Loucy (cell line): ENCODE measurements at regions not wholly inside any gene's neighbourhood (a gene's known extent, or its start where the extent isn't known, plus 50 kb on each side); places are given as distances from the start of the nearest gene placed in this dataset.
"Not testable (repeated sequence)": the region's sequence is repeated elsewhere in the genome, so short reads cannot be mapped to it uniquely, and the experiment has no call there.

Source experiments
- H2AFZ ChIP-seq: fragments of 200-600 bp; sonication (generic); 2 replicates; pipeline ENCODE4 v1.6.0; 2016; ENCODE audit warnings: antibody characterized with exemption, mild to moderate bottlenecking, low read length, moderate library complexity
- H3F3A ChIP-seq: fragments of 200-600 bp; 2 replicates; pipeline ENCODE4 v1.6.0; 2016; ENCODE audit warnings: antibody characterized with exemption, low read depth, mild to moderate bottlenecking
- H3K27me3 ChIP-seq: fragments of 200-600 bp; sonication (generic); 2 replicates; pipeline ENCODE4 v1.6.1; 2014; ENCODE audit warnings: low read length, mild to moderate bottlenecking; ENCODE audit not compliant: insufficient read depth, poor library complexity, severe bottlenecking
- H3K36me3 ChIP-seq: fragments of 200-600 bp; sonication (generic); 2 replicates; pipeline ENCODE4 v1.6.1; 2016; ENCODE audit warnings: low read length; ENCODE audit not compliant: insufficient read depth
- H3K4me1 ChIP-seq: fragments of 200-600 bp; sonication (generic); 2 replicates; pipeline ENCODE4 v1.5.1; 2014; ENCODE audit warnings: low read length, mild to moderate bottlenecking; ENCODE audit not compliant: insufficient read depth, poor library complexity, severe bottlenecking
- H3K4me2 ChIP-seq: fragments of 200-600 bp; sonication (generic); 2 replicates; pipeline ENCODE4 v1.6.0; 2014; ENCODE audit warnings: antibody characterized with exemption, low read length, low read depth, mild to moderate bottlenecking; ENCODE audit not compliant: poor library complexity, severe bottlenecking
- H3K4me3 ChIP-seq: fragments of 200-600 bp; sonication (generic); 2 replicates; pipeline ENCODE4 v1.5.1; 2014; ENCODE audit warnings: low read length, mild to moderate bottlenecking, mixed read lengths; ENCODE audit not compliant: poor library complexity, severe bottlenecking
- H3K79me2 ChIP-seq: fragments of 200-600 bp; sonication (generic); 2 replicates; pipeline ENCODE4 v1.6.1; 2014; ENCODE audit warnings: low read length; ENCODE audit not compliant: insufficient read depth
- H3K9ac ChIP-seq: fragments of 200-600 bp; sonication (generic); 2 replicates; pipeline ENCODE4 v1.6.0; 2014; ENCODE audit warnings: mild to moderate bottlenecking, low read depth, low read length, moderate library complexity; ENCODE audit not compliant: poor library complexity, severe bottlenecking
- H3K9me2 ChIP-seq: fragments of 200-600 bp; sonication (generic); replicated peaks from 2 replicates; pipeline ENCODE4 v1.6.1; 2016; ENCODE audit warnings: low read depth, low read length, mixed read lengths
- H3K9me3 ChIP-seq: fragments of 200-600 bp; sonication (generic); 2 replicates; pipeline ENCODE4 v1.6.1; 2014; ENCODE audit warnings: mild to moderate bottlenecking, antibody characterized with exemption, low read length, low read depth; ENCODE audit not compliant: insufficient read depth
- H4K20me1 ChIP-seq: fragments of 200-600 bp; sonication (generic); 2 replicates; pipeline ENCODE4 v1.6.0; 2014; ENCODE audit warnings: antibody characterized with exemption, low read length, mild to moderate bottlenecking; ENCODE audit not compliant: insufficient read depth, poor library complexity, severe bottlenecking
- EZH2phosphoT487 ChIP-seq: fragments of 200-600 bp; IDR thresholded peaks from 2 replicates; pipeline ENCODE4 v1.6.1; 2018; ENCODE audit warnings: antibody characterized with exemption, mild to moderate bottlenecking, moderate library complexity, borderline replicate concordance
- TF ChIP-seq, protein P1 (sequence below): fragments of 200-600 bp; sonication (generic); conservative IDR thresholded peaks from 2 replicates; pipeline ENCODE4 v1.5.1; 2014; ENCODE audit warnings: mild to moderate bottlenecking, antibody characterized with exemption, low read length

- Histone ChIP-seq H3K79me2 (no peaks in the 10 kb centered on the region), H3K4me2 (no peak overlapping the region), H3F3A (no peaks in the 10 kb centered on the region), H3K9ac (no peak overlapping the region), H3K9me2 (no peaks in the 10 kb centered on the region), H3K4me3 (no peak overlapping the region), H2AFZ (no peak overlapping the region), H3K36me3 (no peaks in the 10 kb centered on the region), H3K9me3 (no peaks in the 10 kb centered on the region), H3K4me1 (no peaks in the 10 kb centered on the region), H4K20me1 (no peaks in the 10 kb centered on the region), H3K27me3 (no peaks in the 10 kb centered on the region)
- no peak for TF ChIP-seq EZH2phosphoT487
- TF ChIP-seq, protein P1, sequence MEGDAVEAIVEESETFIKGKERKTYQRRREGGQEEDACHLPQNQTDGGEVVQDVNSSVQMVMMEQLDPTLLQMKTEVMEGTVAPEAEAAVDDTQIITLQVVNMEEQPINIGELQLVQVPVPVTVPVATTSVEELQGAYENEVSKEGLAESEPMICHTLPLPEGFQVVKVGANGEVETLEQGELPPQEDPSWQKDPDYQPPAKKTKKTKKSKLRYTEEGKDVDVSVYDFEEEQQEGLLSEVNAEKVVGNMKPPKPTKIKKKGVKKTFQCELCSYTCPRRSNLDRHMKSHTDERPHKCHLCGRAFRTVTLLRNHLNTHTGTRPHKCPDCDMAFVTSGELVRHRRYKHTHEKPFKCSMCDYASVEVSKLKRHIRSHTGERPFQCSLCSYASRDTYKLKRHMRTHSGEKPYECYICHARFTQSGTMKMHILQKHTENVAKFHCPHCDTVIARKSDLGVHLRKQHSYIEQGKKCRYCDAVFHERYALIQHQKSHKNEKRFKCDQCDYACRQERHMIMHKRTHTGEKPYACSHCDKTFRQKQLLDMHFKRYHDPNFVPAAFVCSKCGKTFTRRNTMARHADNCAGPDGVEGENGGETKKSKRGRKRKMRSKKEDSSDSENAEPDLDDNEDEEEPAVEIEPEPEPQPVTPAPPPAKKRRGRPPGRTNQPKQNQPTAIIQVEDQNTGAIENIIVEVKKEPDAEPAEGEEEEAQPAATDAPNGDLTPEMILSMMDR, result no peak
Observed at GRCh38 chr3:110021659-110022058, 684.3 kb upstream of the DPPA4 start.

GRCh38 chr3:110023022-110023421 is 685.7 kb upstream of the DPPA4 start:
- not testable (repeated sequence) for H3K36me3 ChIP-seq, H3K9me3 ChIP-seq, H4K20me1 ChIP-seq, H3K4me3 ChIP-seq, H3K9ac ChIP-seq, H3K4me1 ChIP-seq, H3K79me2 ChIP-seq, H3K4me2 ChIP-seq, H3F3A ChIP-seq, H3K27me3 ChIP-seq, H2AFZ ChIP-seq, H3K9me2 ChIP-seq

DNA sequence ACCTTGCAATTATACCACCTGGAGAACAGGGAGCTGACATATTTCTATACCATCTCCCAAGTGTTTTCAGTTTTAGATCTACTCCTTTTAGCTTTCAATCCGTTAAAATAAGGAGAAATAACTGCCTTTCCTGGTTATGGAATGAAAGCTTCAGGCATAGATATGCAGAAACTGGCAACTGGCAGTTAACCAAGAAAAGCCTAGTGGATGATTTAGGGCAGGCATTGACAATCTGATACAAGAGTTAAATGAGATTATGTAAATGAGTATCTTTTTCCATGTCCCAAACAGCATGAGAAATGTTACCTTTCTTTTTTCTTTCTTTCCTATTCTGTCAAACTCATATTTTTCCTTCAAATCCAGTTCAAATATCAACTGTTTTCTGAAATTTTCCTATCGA is 689.1 kb upstream of the DPPA4 start:
- no peaks in the 10 kb centered on the region for H3K9me3 ChIP-seq
- H3F3A ChIP-seq, result no peaks in the 10 kb centered on the region
- H3K9ac ChIP-seq, result no peak overlapping the region
- no peaks in the 10 kb centered on the region for H3K27me3 ChIP-seq
- no peaks in the 10 kb centered on the region for H3K9me2 ChIP-seq
- H3K4me3 ChIP-seq, result no peak overlapping the region
- H3K36me3 ChIP-seq, result no peaks in the 10 kb centered on the region
- no peaks in the 10 kb centered on the region for H3K79me2 ChIP-seq
- H3K4me2 ChIP-seq, result no peak overlapping the region
- H2AFZ ChIP-seq, result no peak overlapping the region
- no peaks in the 10 kb centered on the region for H3K4me1 ChIP-seq
- TF ChIP-seq, protein P1, result no peak
- no peak for TF ChIP-seq EZH2phosphoT487
- H4K20me1 ChIP-seq, result no peaks in the 10 kb centered on the region

- H3K4me3 ChIP-seq, result no peak overlapping the region
- no peaks in the 10 kb centered on the region for H3K79me2 ChIP-seq
- H4K20me1 ChIP-seq, result no peaks in the 10 kb centered on the region
- H3K9me2 ChIP-seq, result no peaks in the 10 kb centered on the region
- no peak overlapping the region for H3K4me2 ChIP-seq
- no peak overlapping the region for H2AFZ ChIP-seq
- H3K9ac ChIP-seq, result no peak overlapping the region
- H3F3A ChIP-seq, result no peaks in the 10 kb centered on the region; the same call in 1 of the 2 replicates
- H3K27me3 ChIP-seq, result no peaks in the 10 kb centered on the region
- no peaks in the 10 kb centered on the region for H3K36me3 ChIP-seq
- H3K9me3 ChIP-seq, result no peaks in the 10 kb centered on the region
- H3K4me1 ChIP-seq, result no peaks in the 10 kb centered on the region
- TF ChIP-seq, protein P1, result no peak
- no peak for TF ChIP-seq EZH2phosphoT487
Observed at GRCh38 chr3:110027446-110028080, 690.2 kb upstream of the DPPA4 start.
